ENCODE measurements at regions not wholly inside any gene's neighbourhood (a gene's known extent, or its start where the extent isn't known, plus 50 kb on each side); places are given as distances from the start of the nearest gene placed in this dataset.

DNA sequence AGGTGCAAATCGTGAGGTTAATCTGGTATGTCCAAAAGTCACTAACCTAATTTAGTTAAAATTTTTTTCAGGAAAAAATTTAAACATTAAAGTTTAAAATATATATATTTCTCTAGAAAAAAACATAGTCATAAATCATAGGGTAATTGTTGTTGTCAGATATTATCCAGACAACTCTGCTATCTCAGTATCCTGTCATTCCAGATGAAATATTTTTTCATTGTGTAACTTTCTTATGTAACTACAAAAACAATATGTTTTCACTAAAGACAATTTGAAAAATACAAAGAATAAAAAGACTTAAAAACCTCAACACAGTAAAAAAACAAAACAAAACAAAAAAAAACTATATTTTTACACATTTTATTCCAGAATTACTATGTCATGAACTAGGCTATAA is 57.6 kb downstream of the TENT5A start:
- WGBS, 2 donors (ENCODE audit: extremely low coverage in 2 of 2, insufficient read length in 2 of 2, insufficient replicate concordance in 1 of 2) = no CpG with 5 or more reads among the region's 1 CpG
- DNase-seq (ENCODE audit: low spot score) = no peak
- no peak overlapping the region for H2AFZ ChIP-seq (ENCODE audit: low read length)

GRCh38 chr6:81694207-81694606 is 58.3 kb downstream of the TENT5A start:
- no peak for DNase-seq (ENCODE audit: low spot score)
- no peak overlapping the region for H2BK15ac ChIP-seq (ENCODE audit: low read length)
- H3K9ac ChIP-seq (ENCODE audit: low read depth, low read length, poor library complexity) = no peak overlapping the region
- H3K27ac ChIP-seq (replicated peaks; ENCODE audit: low read length) = no peak overlapping the region
- no peaks in the 10 kb centered on the region for H3K27me3 ChIP-seq (ENCODE audit: control insufficient read depth in 3 of 3, insufficient read depth in 3 of 3, low read depth in 1 of 3, low read length in 3 of 3)
- H2BK120ac ChIP-seq (ENCODE audit: low read depth, low read length) = no peak overlapping the region
- no peak overlapping the region for H4K91ac ChIP-seq (ENCODE audit: low read depth, low read length, poor library complexity)
- no CpG with 5 or more reads among the region's 2 CpGs for WGBS, 2 donors (ENCODE audit: extremely low coverage in 2 of 2, insufficient read length in 2 of 2, insufficient replicate concordance in 1 of 2)
- H2BK12ac ChIP-seq (ENCODE audit: low read length) = no peak overlapping the region
- H3K4me2 ChIP-seq (ENCODE audit: insufficient read depth, low read length, poor library complexity, severe bottlenecking) = no peak overlapping the region
- H3K4me1 ChIP-seq (ENCODE audit: control insufficient read depth in 2 of 2, insufficient read depth in 1 of 2, low read depth in 1 of 2, low read length in 2 of 2) = peaks cover 2 to 20% of the 10 kb centered on the region in 2 donors
- H3K23ac ChIP-seq (ENCODE audit: low read depth, low read length, poor library complexity) = no peak overlapping the region
- H3K9me3 ChIP-seq (replicated peaks in 1 of 2; ENCODE audit: control insufficient read depth in 2 of 2, insufficient read depth in 1 of 2, low read depth in 1 of 2, low read length in 2 of 2) = no peaks in the 10 kb centered on the region
- H3K36me3 ChIP-seq (replicated peaks in 1 of 2; ENCODE audit: control insufficient read depth in 2 of 2, insufficient read depth in 2 of 2, low read length in 2 of 2) = no peaks in the 10 kb centered on the region
- H4K8ac ChIP-seq (ENCODE audit: low read depth, low read length) = no peak overlapping the region
- no peak overlapping the region for H2BK5ac ChIP-seq (ENCODE audit: low read length)
- no peak overlapping the region for H3K18ac ChIP-seq (ENCODE audit: low read length)
- H3K4ac ChIP-seq (ENCODE audit: low read length) = no peak overlapping the region
- H2AFZ ChIP-seq (ENCODE audit: low read length) = no peak overlapping the region
- no peaks in the 10 kb centered on the region for H3K79me1 ChIP-seq (ENCODE audit: low read depth, low read length)
- H3K4me3 ChIP-seq (ENCODE audit: low read length in 2 of 2) = no peak overlapping the region
- H3K14ac ChIP-seq (ENCODE audit: low read length) = no peak overlapping the region
- H2AK5ac ChIP-seq (ENCODE audit: low read depth, low read length) = no peak overlapping the region

More for the DNA sequence above, 57.6 kb downstream of the TENT5A start:
- Histone ChIP-seq H3K4me1 (ENCODE audit: control insufficient read depth in 2 of 2, insufficient read depth in 1 of 2, low read depth in 1 of 2, low read length in 2 of 2) (peaks cover 2 to 20% of the 10 kb centered on the region in 2 donors), H3K79me1 (ENCODE audit: low read depth, low read length) (no peaks in the 10 kb centered on the region), H4K91ac (ENCODE audit: low read depth, low read length, poor library complexity) (no peak overlapping the region), H2BK5ac (ENCODE audit: low read length) (no peak overlapping the region), H3K36me3 (replicated peaks in 1 of 2; ENCODE audit: control insufficient read depth in 2 of 2, insufficient read depth in 2 of 2, low read length in 2 of 2) (no peaks in the 10 kb centered on the region), H3K9me3 (replicated peaks in 1 of 2; ENCODE audit: control insufficient read depth in 2 of 2, insufficient read depth in 1 of 2, low read depth in 1 of 2, low read length in 2 of 2) (no peaks in the 10 kb centered on the region), H3K4me3 (ENCODE audit: low read length in 2 of 2) (no peak overlapping the region), H3K4ac (ENCODE audit: low read length) (no peak overlapping the region), H3K14ac (ENCODE audit: low read length) (no peak overlapping the region), H4K8ac (ENCODE audit: low read depth, low read length) (no peak overlapping the region), H3K18ac (ENCODE audit: low read length) (no peak overlapping the region), H2BK120ac (ENCODE audit: low read depth, low read length) (no peak overlapping the region), H3K27ac (replicated peaks; ENCODE audit: low read length) (no peak overlapping the region), H2BK15ac (ENCODE audit: low read length) (no peak overlapping the region), H3K27me3 (ENCODE audit: control insufficient read depth in 3 of 3, insufficient read depth in 3 of 3, low read depth in 1 of 3, low read length in 3 of 3) (no peaks in the 10 kb centered on the region), H2AK5ac (ENCODE audit: low read depth, low read length) (no peak overlapping the region), H2BK12ac (ENCODE audit: low read length) (no peak overlapping the region), H3K9ac (ENCODE audit: low read depth, low read length, poor library complexity) (no peak overlapping the region), H3K4me2 (ENCODE audit: insufficient read depth, low read length, poor library complexity, severe bottlenecking) (no peak overlapping the region), H3K23ac (ENCODE audit: low read depth, low read length, poor library complexity) (no peak overlapping the region)

DNA sequence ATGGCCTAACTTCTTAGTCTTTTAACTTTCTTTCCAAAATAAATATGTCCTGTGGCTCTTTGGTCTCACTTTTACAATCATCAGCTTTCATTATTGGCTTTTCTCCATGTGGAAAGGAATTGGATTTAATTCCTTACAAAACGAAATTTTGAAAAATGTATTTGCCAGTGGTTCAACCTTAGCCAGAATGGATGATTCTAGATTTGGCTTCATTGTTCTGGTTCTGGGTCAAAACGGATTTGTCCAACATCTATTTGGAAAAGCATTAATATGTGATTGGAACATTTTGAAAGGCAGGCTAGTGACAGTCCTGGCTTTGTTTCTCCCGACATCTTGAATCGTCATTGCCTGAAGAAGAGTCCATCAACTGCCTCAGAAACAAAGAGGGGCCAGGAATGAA is 59.2 kb downstream of the TENT5A start:
- Histone ChIP-seq H3K4ac (ENCODE audit: low read length) (no peak overlapping the region), H2BK120ac (ENCODE audit: low read depth, low read length) (no peak overlapping the region), H3K9ac (ENCODE audit: low read depth, low read length, poor library complexity) (no peak overlapping the region), H3K4me2 (ENCODE audit: insufficient read depth, low read length, poor library complexity, severe bottlenecking) (no peak overlapping the region), H2AK5ac (ENCODE audit: low read depth, low read length) (no peak overlapping the region), H4K8ac (ENCODE audit: low read depth, low read length) (no peak overlapping the region), H2BK12ac (ENCODE audit: low read length) (no peak overlapping the region), H4K91ac (ENCODE audit: low read depth, low read length, poor library complexity) (no peak overlapping the region), H2BK5ac (ENCODE audit: low read length) (no peak overlapping the region), H2AFZ (ENCODE audit: low read length) (no peak overlapping the region), H3K23ac (ENCODE audit: low read depth, low read length, poor library complexity) (no peak overlapping the region), H2BK15ac (ENCODE audit: low read length) (no peak overlapping the region), H3K9me3 (replicated peaks in 1 of 2; ENCODE audit: control insufficient read depth in 2 of 2, insufficient read depth in 1 of 2, low read depth in 1 of 2, low read length in 2 of 2) (no peaks in the 10 kb centered on the region), H3K4me1 (ENCODE audit: control insufficient read depth in 2 of 2, insufficient read depth in 1 of 2, low read depth in 1 of 2, low read length in 2 of 2) (peaks cover 2 to 20% of the 10 kb centered on the region in 2 donors), H3K79me1 (ENCODE audit: low read depth, low read length) (no peaks in the 10 kb centered on the region), H3K14ac (ENCODE audit: low read length) (no peak overlapping the region), H3K36me3 (replicated peaks in 1 of 2; ENCODE audit: control insufficient read depth in 2 of 2, insufficient read depth in 2 of 2, low read length in 2 of 2) (no peaks in the 10 kb centered on the region), H3K18ac (ENCODE audit: low read length) (no peak overlapping the region), H3K27ac (replicated peaks; ENCODE audit: low read length) (no peak overlapping the region), H3K27me3 (ENCODE audit: control insufficient read depth in 3 of 3, insufficient read depth in 3 of 3, low read depth in 1 of 3, low read length in 3 of 3) (no peaks in the 10 kb centered on the region), H3K4me3 (ENCODE audit: low read length in 2 of 2) (no peak overlapping the region)
- no CpG with 5 or more reads among the region's 4 CpGs for WGBS, 2 donors (ENCODE audit: extremely low coverage in 2 of 2, insufficient read length in 2 of 2, insufficient replicate concordance in 1 of 2)
- no peak for DNase-seq (ENCODE audit: low spot score)

GRCh38 chr6:81690073-81690472 is 62.4 kb downstream of the TENT5A start:
- Histone ChIP-seq H3K4ac (ENCODE audit: low read length) (no peak overlapping the region), H3K27ac (replicated peaks; ENCODE audit: low read length) (no peak overlapping the region), H2AK5ac (ENCODE audit: low read depth, low read length) (no peak overlapping the region), H3K4me3 (ENCODE audit: low read length in 2 of 2) (no peak overlapping the region), H3K4me2 (ENCODE audit: insufficient read depth, low read length, poor library complexity, severe bottlenecking) (no peak overlapping the region), H3K27me3 (ENCODE audit: control insufficient read depth in 3 of 3, insufficient read depth in 3 of 3, low read depth in 1 of 3, low read length in 3 of 3) (no peaks in the 10 kb centered on the region), H3K79me1 (ENCODE audit: low read depth, low read length) (no peaks in the 10 kb centered on the region), H2BK12ac (ENCODE audit: low read length) (no peak overlapping the region), H3K9me3 (replicated peaks in 1 of 2; ENCODE audit: control insufficient read depth in 2 of 2, insufficient read depth in 1 of 2, low read depth in 1 of 2, low read length in 2 of 2) (no peaks in the 10 kb centered on the region), H3K9ac (ENCODE audit: low read depth, low read length, poor library complexity) (no peak overlapping the region), H2BK5ac (ENCODE audit: low read length) (no peak overlapping the region), H3K4me1 (ENCODE audit: control insufficient read depth in 2 of 2, insufficient read depth in 1 of 2, low read depth in 1 of 2, low read length in 2 of 2) (peaks cover 0 to 4% of the 10 kb centered on the region in 2 donors), H3K23ac (ENCODE audit: low read depth, low read length, poor library complexity) (no peak overlapping the region), H3K14ac (ENCODE audit: low read length) (no peak overlapping the region), H2AFZ (ENCODE audit: low read length) (no peak overlapping the region), H4K91ac (ENCODE audit: low read depth, low read length, poor library complexity) (no peak overlapping the region), H3K36me3 (replicated peaks in 1 of 2; ENCODE audit: control insufficient read depth in 2 of 2, insufficient read depth in 2 of 2, low read length in 2 of 2) (no peaks in the 10 kb centered on the region), H3K18ac (ENCODE audit: low read length) (no peak overlapping the region), H2BK15ac (ENCODE audit: low read length) (no peak overlapping the region), H4K8ac (ENCODE audit: low read depth, low read length) (no peak overlapping the region), H2BK120ac (ENCODE audit: low read depth, low read length) (no peak overlapping the region)
- DNase-seq (ENCODE audit: low spot score) = no peak
- WGBS, 2 donors (ENCODE audit: extremely low coverage in 2 of 2, insufficient read length in 2 of 2, insufficient replicate concordance in 1 of 2) = no CpG with 5 or more reads among the region's 1 CpG

All from neuronal stem cell (in vitro differentiated cells).